GM19351 (cell line): ENCODE measurements at regions not wholly inside any gene's neighbourhood (a gene's known extent, or its start where the extent isn't known, plus 50 kb on each side); places are given as distances from the start of the nearest gene placed in this dataset.
"Not testable (repeated sequence)": the region's sequence is repeated elsewhere in the genome, so short reads cannot be mapped to it uniquely, and the experiment has no call there.

Experiments used
- ATAC-seq: cut with Tn5 transposase; IDR thresholded peaks from one replicate; pipeline ENCODE4 v1.9.1; 2021; ENCODE audit warnings: mild to moderate bottlenecking, moderate library complexity; ENCODE audit not compliant: unreplicated experiment

GRCh38 chr12:115378291-115378690 lies 694.3 kb upstream of the TBX3 start:
- no peak for ATAC-seq

- ATAC-seq: no peak
These were observed 693.8 kb upstream of the TBX3 start for GRCh38 chr12:115377779-115378178.

GRCh38 chr12:115377230-115377629 lies 693.3 kb upstream of the TBX3 start:
- no peak for ATAC-seq

GRCh38 chr12:115375186-115375991 lies 691.4 kb upstream of the TBX3 start:
- peak; percentile 97 for ATAC-seq

GRCh38 chr12:115374480-115375185 lies 690.7 kb upstream of the TBX3 start:
- ATAC-seq: peak; percentile 21

GRCh38 chr12:115371711-115372110 lies 687.7 kb upstream of the TBX3 start:
- no peak for ATAC-seq

GRCh38 chr12:115370650-115371049 lies 686.7 kb upstream of the TBX3 start:
- no peak for ATAC-seq

- ATAC-seq: no peak
These were observed 686.2 kb upstream of the TBX3 start for GRCh38 chr12:115370207-115370606.

GRCh38 chr12:115366277-115366676 lies 682.3 kb upstream of the TBX3 start:
- ATAC-seq: not testable (repeated sequence)

- ATAC-seq: not testable (repeated sequence)
These were observed 681.8 kb upstream of the TBX3 start for GRCh38 chr12:115365765-115366164.

GRCh38 chr12:115364921-115365320 lies 680.9 kb upstream of the TBX3 start:
- no peak for ATAC-seq

GRCh38 chr12:115362339-115362976 lies 678.5 kb upstream of the TBX3 start:
- no peak for ATAC-seq

- ATAC-seq: no peak
These were observed 673.7 kb upstream of the TBX3 start for GRCh38 chr12:115357681-115358080.

GRCh38 chr12:115355301-115355700 lies 671.3 kb upstream of the TBX3 start:
- no peak for ATAC-seq

- ATAC-seq: peak; percentile 67
These were observed 670.3 kb upstream of the TBX3 start for GRCh38 chr12:115354007-115354890.

- no peak for ATAC-seq
These were observed 669.5 kb upstream of the TBX3 start for GRCh38 chr12:115353467-115353866.

GRCh38 chr12:115351514-115352077 lies 667.6 kb upstream of the TBX3 start:
- ATAC-seq: no peak

GRCh38 chr12:115349711-115350110 lies 665.7 kb upstream of the TBX3 start:
- no peak for ATAC-seq

GRCh38 chr12:115348301-115348700 lies 664.3 kb upstream of the TBX3 start:
- ATAC-seq: no peak

- ATAC-seq: no peak
These were observed 659.6 kb upstream of the TBX3 start for GRCh38 chr12:115343601-115344000.
